ENCODE measurements at regions not wholly inside any gene's neighbourhood (a gene's known extent, or its start where the extent isn't known, plus 50 kb on each side); places are given as distances from the start of the nearest gene placed in this dataset.

- TF ChIP-seq CTCF (IDR thresholded peaks at IDR 0.05; ENCODE audit: low read depth, low read length, poor library complexity, severe bottlenecking) (no peak), EZH2phosphoT487 (IDR thresholded peaks at IDR 0.05; ENCODE audit: borderline replicate concordance, low read length) (no peak)
- no peaks in the 10 kb centered on the region for H3K4me1 ChIP-seq (ENCODE audit: control insufficient read depth, low read length)
- no peaks in the 10 kb centered on the region for H3F3A ChIP-seq (ENCODE audit: control insufficient read depth, insufficient read depth)
- no peaks in the 10 kb centered on the region for H3K27me3 ChIP-seq (ENCODE audit: control insufficient read depth, low read length)
- no peaks in the 10 kb centered on the region; the same call in 1 of the 2 replicates for H3K9me3 ChIP-seq (ENCODE audit: control insufficient read depth, insufficient read depth, low read length)
- H3K4me2 ChIP-seq (ENCODE audit: low read length): no peak overlapping the region
- H3K4me3 ChIP-seq (ENCODE audit: low read length): no peak overlapping the region
- H4K20me1 ChIP-seq (ENCODE audit: control insufficient read depth, insufficient read depth, low read depth, low read length): no peaks in the 10 kb centered on the region
- H3K27ac ChIP-seq (ENCODE audit: low read depth, low read length): no peak overlapping the region
- no peaks in the 10 kb centered on the region for H3K9me2 ChIP-seq (replicated peaks; ENCODE audit: control insufficient read depth, low read length)
- no peaks in the 10 kb centered on the region for H3K36me3 ChIP-seq (ENCODE audit: control insufficient read depth, low read length)
- H3K79me2 ChIP-seq (ENCODE audit: control insufficient read depth, low read length): no peaks in the 10 kb centered on the region
Measured at GRCh38 chr6:71582820-71583219, 294.2 kb downstream of the OGFRL1 start.

GRCh38 chr6:71584712-71585436 is 296.3 kb downstream of the OGFRL1 start:
- H3F3A ChIP-seq (ENCODE audit: control insufficient read depth, insufficient read depth): no peaks in the 10 kb centered on the region
- H3K9me3 ChIP-seq (ENCODE audit: control insufficient read depth, insufficient read depth, low read length): no peaks in the 10 kb centered on the region; the same call in 1 of the 2 replicates
- no peaks in the 10 kb centered on the region for H4K20me1 ChIP-seq (ENCODE audit: control insufficient read depth, insufficient read depth, low read depth, low read length)
- no peaks in the 10 kb centered on the region for H3K4me1 ChIP-seq (ENCODE audit: control insufficient read depth, low read length)
- no peaks in the 10 kb centered on the region for H3K36me3 ChIP-seq (ENCODE audit: control insufficient read depth, low read length)
- no peak overlapping the region for H3K27ac ChIP-seq (ENCODE audit: low read depth, low read length)
- no peak overlapping the region for H3K4me2 ChIP-seq (ENCODE audit: low read length)
- no peak overlapping the region for H3K4me3 ChIP-seq (ENCODE audit: low read length)
- H3K27me3 ChIP-seq (ENCODE audit: control insufficient read depth, low read length): no peaks in the 10 kb centered on the region
- TF ChIP-seq CTCF (IDR thresholded peaks at IDR 0.05; ENCODE audit: low read depth, low read length, poor library complexity, severe bottlenecking): no peak
- no peak for TF ChIP-seq EZH2phosphoT487 (IDR thresholded peaks at IDR 0.05; ENCODE audit: borderline replicate concordance, low read length)
- no peaks in the 10 kb centered on the region for H3K9me2 ChIP-seq (replicated peaks; ENCODE audit: control insufficient read depth, low read length)
- no peaks in the 10 kb centered on the region for H3K79me2 ChIP-seq (ENCODE audit: control insufficient read depth, low read length)

- no peaks in the 10 kb centered on the region for H3F3A ChIP-seq (ENCODE audit: control insufficient read depth, insufficient read depth)
- no peak overlapping the region for H3K27ac ChIP-seq (ENCODE audit: low read depth, low read length)
- H3K4me2 ChIP-seq (ENCODE audit: low read length): no peak overlapping the region
- no peak overlapping the region for H3K4me3 ChIP-seq (ENCODE audit: low read length)
- TF ChIP-seq CTCF (IDR thresholded peaks at IDR 0.05; ENCODE audit: low read depth, low read length, poor library complexity, severe bottlenecking) (no peak), EZH2phosphoT487 (IDR thresholded peaks at IDR 0.05; ENCODE audit: borderline replicate concordance, low read length) (no peak)
- no peaks in the 10 kb centered on the region for H3K4me1 ChIP-seq (ENCODE audit: control insufficient read depth, low read length)
- no peaks in the 10 kb centered on the region; the same call in 1 of the 2 replicates for H3K9me3 ChIP-seq (ENCODE audit: control insufficient read depth, insufficient read depth, low read length)
- H3K36me3 ChIP-seq (ENCODE audit: control insufficient read depth, low read length): no peaks in the 10 kb centered on the region
- H3K27me3 ChIP-seq (ENCODE audit: control insufficient read depth, low read length): no peaks in the 10 kb centered on the region
- no peaks in the 10 kb centered on the region for H3K9me2 ChIP-seq (replicated peaks; ENCODE audit: control insufficient read depth, low read length)
- no peaks in the 10 kb centered on the region for H4K20me1 ChIP-seq (ENCODE audit: control insufficient read depth, insufficient read depth, low read depth, low read length)
- no peaks in the 10 kb centered on the region for H3K79me2 ChIP-seq (ENCODE audit: control insufficient read depth, low read length)
Measured at GRCh38 chr6:71585472-71585871, 296.9 kb downstream of the OGFRL1 start.

Data from DOHH2 (cell line).